Activated CD4-positive, alpha-beta T cell treated with anti-CD3 and anti-CD28 coated beads for 24 hours (primary cell): ENCODE measurements at regions not wholly inside any gene's neighbourhood (a gene's known extent, or its start where the extent isn't known, plus 50 kb on each side); places are given as distances from the start of the nearest gene placed in this dataset.
"Not testable (repeated sequence)": the region's sequence is repeated elsewhere in the genome, so short reads cannot be mapped to it uniquely, and the experiment has no call there.

ENCODE experiments used
- DNase-seq, 2 donors: peaks; one replicate each; pipeline ENCODE4 v3.0.0-alpha.2; 2020; ENCODE audit warnings: low read depth in 2 of 2

- peak; percentile 11 to 47 for DNase-seq
Observed at GRCh38 chr16:33009468-33009867, 184.6 kb upstream of the TP53TG3C start.

- DNase-seq, result not testable (repeated sequence)
Observed at GRCh38 chr16:33027121-33027520, 166.9 kb upstream of the TP53TG3C start.

GRCh38 chr16:33027941-33028340 is 166.1 kb upstream of the TP53TG3C start:
- DNase-seq, result not testable (repeated sequence)

- not testable (repeated sequence) for DNase-seq
Observed at GRCh38 chr16:33028707-33029390, 165.2 kb upstream of the TP53TG3C start.

GRCh38 chr16:33048849-33049248 is 145.2 kb upstream of the TP53TG3C start:
- DNase-seq, result not testable (repeated sequence)

- no peak for DNase-seq
Observed at GRCh38 chr16:33059206-33059605, 134.8 kb upstream of the TP53TG3C start.

GRCh38 chr16:33059654-33060421 is 134.2 kb upstream of the TP53TG3C start:
- not testable (repeated sequence) for DNase-seq

GRCh38 chr16:33062763-33063162 is 131.3 kb upstream of the TP53TG3C start:
- DNase-seq, result not testable (repeated sequence)

- DNase-seq, result not testable (repeated sequence)
Observed at GRCh38 chr16:33063365-33064170, 130.5 kb upstream of the TP53TG3C start.

GRCh38 chr16:33064454-33065073 is 129.5 kb upstream of the TP53TG3C start:
- not testable (repeated sequence) for DNase-seq
